H1 (cell line): ENCODE measurements at regions not wholly inside any gene's neighbourhood (a gene's known extent, or its start where the extent isn't known, plus 50 kb on each side); places are given as distances from the start of the nearest gene placed in this dataset.

Source experiments
- CTCF ChIA-PET: fragments of 300-600 bp; sonication (Branson Sonifier 250); formaldehyde crosslinking; loops from one replicate; lab custom pipeline; 2021; ENCODE audit not compliant: partially characterized antibody; lab: Charles Lee
- POLR2A ChIA-PET: fragments of 300-600 bp; sonication (Branson Sonifier 250); formaldehyde crosslinking; loops from one replicate; lab custom pipeline; 2021; ENCODE audit warnings: inconsistent platforms; ENCODE audit not compliant: partially characterized antibody; lab: Charles Lee
- DNase-seq, 2 experiments: peaks; one replicate each; pipeline versions ENCODE4 v3.0.0 to v3.0.0-alpha.2; 2010 to 2022; ENCODE audit warnings: low spot score in 2 of 2, low read depth in 1 of 2, mixed read lengths in 1 of 2
- FAIRE-seq: peaks from 2 replicates; lab custom pipeline; 2011; peaks lifted over from hg19 to GRCh38; lab: Jason Lieb, UNC
- H2AFZ ChIP-seq: 2 replicates; pipeline ENCODE4 v1.8.1; 2012; ENCODE audit warnings: low read length, inconsistent platforms
- H2AK5ac ChIP-seq: 2 replicates; pipeline ENCODE4 v1.6.1; 2013; ENCODE audit warnings: low read depth, low read length
- H2BK120ac ChIP-seq: replicated peaks from 2 replicates; pipeline ENCODE3; 2013; ENCODE audit warnings: low read depth, low read length, inconsistent platforms
- H2BK12ac ChIP-seq: 2 replicates; pipeline ENCODE4 v1.6.1; 2013; ENCODE audit warnings: low read depth, low read length
- H2BK15ac ChIP-seq: 2 replicates; pipeline ENCODE4 v1.6.1; 2013; ENCODE audit warnings: low read length
- H2BK20ac ChIP-seq: 2 replicates; pipeline ENCODE4 v1.6.1; 2013; ENCODE audit warnings: low read length
- H2BK5ac ChIP-seq: 2 replicates; pipeline ENCODE4 v1.6.1; 2013; ENCODE audit warnings: low read depth, low read length
- H3K14ac ChIP-seq: 2 replicates; pipeline ENCODE4 v1.6.1; 2013; ENCODE audit warnings: inconsistent platforms; ENCODE audit not compliant: insufficient read length
- H3K18ac ChIP-seq: 2 replicates; pipeline ENCODE4 v1.6.1; 2013; ENCODE audit warnings: low read length; ENCODE audit errors: extremely low read depth
- H3K23ac ChIP-seq: 2 replicates; pipeline ENCODE4 v1.6.1; 2013; ENCODE audit warnings: inconsistent platforms; ENCODE audit not compliant: insufficient read length
- H3K23me2 ChIP-seq: 2 replicates; pipeline ENCODE4 v1.6.1; 2013; ENCODE audit warnings: low read depth, low read length
- H3K27ac ChIP-seq: 2 replicates; pipeline ENCODE4 v1.6.1; 2011; ENCODE audit warnings: low read depth, low read length, inconsistent platforms
- H3K27me3 ChIP-seq, 4 experiments: replicated peaks in 1 of 4; 1 replicate in 1 of 4; 2 replicates in 3 of 4; pipeline versions ENCODE4 v1.6.1 to v1.8.1; 2011 to 2013; ENCODE audit warnings: low read length in 3 of 4, mild to moderate bottlenecking in 3 of 4, inconsistent platforms in 2 of 4, mixed read lengths in 2 of 4, moderate library complexity in 1 of 4; ENCODE audit not compliant: control insufficient read depth in 3 of 4, insufficient read depth in 3 of 4; ENCODE audit errors: extremely low read depth in 1 of 4
- H3K36me3 ChIP-seq, 4 experiments: 2 replicates each; pipeline versions ENCODE4 v1.6.1 to v1.8.1; 2011 to 2013; ENCODE audit warnings: mild to moderate bottlenecking in 4 of 4, low read length in 3 of 4, moderate library complexity in 2 of 4, control low read depth in 1 of 4, inconsistent platforms in 1 of 4; ENCODE audit not compliant: insufficient read depth in 4 of 4, control insufficient read depth in 2 of 4
- H3K4ac ChIP-seq: replicated peaks from 2 replicates; pipeline ENCODE3; 2013; ENCODE audit warnings: low read length, low read depth, mixed read lengths, inconsistent platforms; ENCODE audit not compliant: insufficient read length
- H3K4me1 ChIP-seq, 4 experiments: replicated peaks in 1 of 4; 1 replicate in 1 of 4; 2 replicates in 3 of 4; pipeline versions ENCODE4 v1.6.1 to v1.8.1; 2011 to 2013; ENCODE audit warnings: low read length in 3 of 4, inconsistent platforms in 2 of 4, mixed read lengths in 1 of 4; ENCODE audit not compliant: insufficient read depth in 4 of 4, control insufficient read depth in 3 of 4
- H3K4me2 ChIP-seq, 2 experiments: 2 replicates each; pipeline versions ENCODE4 v1.6.1 to v1.8.1; 2011 to 2013; ENCODE audit warnings: low read depth in 2 of 2, low read length in 2 of 2, control low read depth in 1 of 2, inconsistent platforms in 1 of 2, mild to moderate bottlenecking in 1 of 2; ENCODE audit not compliant: insufficient read depth in 1 of 2
- H3K4me3 ChIP-seq, 4 experiments: fragments of 200-600, 300-600 bp in 1 of 4; sonication (generic), shearing (Covaris generic), sonication (Bioruptor Twin) in 1 of 4; 2 replicates each; pipeline versions ENCODE4 v1.5.1 to v1.8.1; 2011 to 2016; ENCODE audit warnings: low read length in 4 of 4, low read depth in 3 of 4, control low read depth in 2 of 4, inconsistent platforms in 2 of 4, mild to moderate bottlenecking in 2 of 4, mixed read lengths in 1 of 4, moderate library complexity in 1 of 4; ENCODE audit not compliant: insufficient read depth in 2 of 4; ENCODE audit errors: extremely low read depth in 1 of 4
- H3K56ac ChIP-seq: replicated peaks from 2 replicates; pipeline ENCODE3; 2013; ENCODE audit warnings: low read depth, mild to moderate bottlenecking, mixed read lengths, low read length, inconsistent platforms; ENCODE audit not compliant: insufficient read length
- H3K79me1 ChIP-seq: 2 replicates; pipeline ENCODE4 v1.6.1; 2013; ENCODE audit warnings: low read depth, low read length, control low read depth
- H3K79me2 ChIP-seq, 2 experiments: 2 replicates each; pipeline versions ENCODE4 v1.6.1 to v1.8.1; 2012 to 2013; ENCODE audit warnings: low read length in 2 of 2, mild to moderate bottlenecking in 2 of 2, inconsistent platforms in 1 of 2; ENCODE audit not compliant: insufficient read depth in 2 of 2, control insufficient read depth in 1 of 2
- H3K9ac ChIP-seq, 4 experiments: replicated peaks in 1 of 4; 1 replicate in 1 of 4; 2 replicates in 3 of 4; pipeline versions ENCODE4 v1.6.1 to v1.8.1; 2011 to 2013; ENCODE audit warnings: low read depth in 3 of 4, low read length in 3 of 4, control low read depth in 2 of 4, mild to moderate bottlenecking in 2 of 4, moderate library complexity in 2 of 4, inconsistent platforms in 1 of 4; ENCODE audit errors: extremely low read depth in 1 of 4
- H3K9me3 ChIP-seq, 2 experiments: 2 replicates each; pipeline versions ENCODE4 v1.6.1 to v1.8.1; 2012 to 2013; ENCODE audit warnings: mild to moderate bottlenecking in 2 of 2, moderate library complexity in 2 of 2, control low read depth in 1 of 2, inconsistent platforms in 1 of 2, low read depth in 1 of 2, low read length in 1 of 2, mixed read lengths in 1 of 2; ENCODE audit not compliant: insufficient read depth in 2 of 2
- H4K20me1 ChIP-seq, 2 experiments: replicated peaks in 1 of 2; 2 replicates each; pipeline versions ENCODE3 to v1.8.1; 2011 to 2013; ENCODE audit warnings: inconsistent platforms in 2 of 2, low read length in 2 of 2, mild to moderate bottlenecking in 1 of 2; ENCODE audit not compliant: insufficient read depth in 2 of 2, control insufficient read depth in 1 of 2
- H4K5ac ChIP-seq: 2 replicates; pipeline ENCODE4 v1.6.1; 2013; ENCODE audit warnings: low read length, low read depth, mixed read lengths, inconsistent platforms; ENCODE audit not compliant: insufficient read length
- H4K8ac ChIP-seq: 2 replicates; pipeline ENCODE4 v1.8.0; 2013; ENCODE audit warnings: mild to moderate bottlenecking, moderate library complexity, low read length, inconsistent platforms; ENCODE audit not compliant: insufficient read depth; ENCODE audit errors: extremely low read depth
- H4K91ac ChIP-seq: replicated peaks from 2 replicates; pipeline ENCODE3; 2013; ENCODE audit warnings: low read length, mixed read lengths, inconsistent platforms; ENCODE audit not compliant: insufficient read length
- GABPA ChIP-seq: IDR thresholded peaks from 2 replicates; pipeline ENCODE4 v1.6.1; 2011; ENCODE audit warnings: mild to moderate bottlenecking, low read length, moderate library complexity, borderline replicate concordance; ENCODE audit not compliant: insufficient read depth
- HDAC2 ChIP-seq, 2 experiments: fragments of 300-600 bp in 1 of 2; sonication (generic) in 1 of 2; IDR thresholded peaks; 2 replicates each; pipeline ENCODE4 v1.6.1; 2011 to 2012; ENCODE audit warnings: low read depth in 2 of 2, low read length in 2 of 2, mild to moderate bottlenecking in 2 of 2, moderate library complexity in 2 of 2, borderline replicate concordance in 1 of 2, inconsistent platforms in 1 of 2
- HDAC6 ChIP-seq: IDR thresholded peaks from one replicate; pipeline ENCODE4 v1.7.1; 2012; ENCODE audit warnings: low read depth, mild to moderate bottlenecking, inconsistent platforms, low read length, moderate library complexity
- RAD21 ChIP-seq, 2 experiments: IDR thresholded peaks in 1 of 2; conservative IDR thresholded peaks in 1 of 2; 2 replicates each; pipeline ENCODE4 v1.6.1; 2011; ENCODE audit warnings: low read depth in 2 of 2, low read length in 2 of 2, improper control_type of control experiment in 1 of 2, inconsistent platforms in 1 of 2, mild to moderate bottlenecking in 1 of 2, moderate library complexity in 1 of 2
- SIRT6 ChIP-seq: IDR thresholded peaks from one replicate; pipeline ENCODE4 v1.7.1; 2012; ENCODE audit warnings: low read length, inconsistent platforms
- SP1 ChIP-seq: IDR thresholded peaks from 2 replicates; pipeline ENCODE4 v1.6.1; 2011; ENCODE audit warnings: low read depth, low read length
- SP4 ChIP-seq: IDR thresholded peaks from 2 replicates; pipeline ENCODE4 v1.6.1; 2012; ENCODE audit warnings: low read length, inconsistent platforms
- SUZ12 ChIP-seq: fragments of 200-600 bp; sonication (generic); IDR thresholded peaks from 2 replicates; pipeline ENCODE4 v1.6.1; 2012; ENCODE audit warnings: mild to moderate bottlenecking, inconsistent platforms, low read length, moderate library complexity, mixed read lengths
- TAF1 ChIP-seq: IDR thresholded peaks from 2 replicates; pipeline ENCODE4 v1.6.1; 2011; ENCODE audit warnings: mild to moderate bottlenecking, low read depth, low read length
- WGBS, 2 experiments: shearing (Covaris generic) in 1 of 2; methylation state at CpG; one replicate each; pipeline versions ENCODE4 v1.1.6 to v1.1.7; 2013 to 2015; ENCODE audit warnings: low lambda C conversion rate in 2 of 2, mixed read lengths in 2 of 2, inconsistent platforms in 1 of 2, low coverage in 1 of 2, missing lambda C conversion rate in 1 of 2; ENCODE audit not compliant: insufficient replicate concordance in 2 of 2, insufficient coverage in 1 of 2, insufficient read length in 1 of 2; ENCODE audit errors: extremely low coverage in 1 of 2, missing lambda C conversion rate in 1 of 2; 5-methylcytosine and 5-hydroxymethylcytosine counted together
- TF ChIP-seq, protein P1 (sequence below): IDR thresholded peaks from 2 replicates; pipeline ENCODE4 v1.6.1; 2012; ENCODE audit warnings: low read length, inconsistent platforms
- TF ChIP-seq, protein P2 (sequence below): IDR thresholded peaks from 2 replicates; pipeline ENCODE4 v1.6.1; 2011; ENCODE audit warnings: low read length, improper control_type of control experiment

DNA sequence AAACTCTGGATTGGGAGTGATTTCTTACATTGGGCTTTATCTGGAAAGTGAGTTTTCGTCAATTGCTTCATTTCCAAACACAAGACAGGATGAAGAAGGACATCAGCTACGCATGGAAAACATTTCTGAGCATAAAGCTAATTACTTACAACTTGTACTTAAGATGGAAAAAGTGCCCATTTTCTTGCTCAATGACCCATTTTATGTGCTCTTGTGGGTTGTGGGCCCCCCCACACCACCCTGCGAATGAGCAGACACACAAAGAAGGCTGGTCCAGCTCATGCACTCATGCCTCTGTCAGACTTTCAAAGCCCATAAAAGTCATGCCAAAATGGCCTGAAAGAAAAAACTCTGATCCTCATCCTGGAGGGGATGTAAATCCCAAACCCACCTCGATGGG is 663.0 kb downstream of the AJAP1 start:
- FAIRE-seq: no peak
- Histone ChIP-seq H2BK12ac (no peak overlapping the region), H2AFZ (no peak overlapping the region), H3K56ac (no peak overlapping the region), H2AK5ac (no peak overlapping the region), H4K5ac (no peak overlapping the region), H3K36me3 (no peaks in the 10 kb centered on the region), H3K27me3 (no peaks in the 10 kb centered on the region), H2BK20ac (no peak overlapping the region), H2BK15ac (no peak overlapping the region), H2BK120ac (no peak overlapping the region), H3K4me1 (0 out of 7 replicates have a peak, but pooled peaks cover 0 to 2% (median 0%) of the 10 kb centered on the region in 4 experiments), H3K79me1 (no peaks in the 10 kb centered on the region), H3K79me2 (no peaks in the 10 kb centered on the region), H4K8ac (no peak overlapping the region), H3K4me2 (no peak overlapping the region), H3K9me3 (no peaks in the 10 kb centered on the region; a peak in 1 of 4 replicates), H3K27ac (no peak overlapping the region), H3K9ac (no peak overlapping the region), H3K4me3 (no peak overlapping the region), H3K18ac (no peak overlapping the region), H3K23ac (no peak overlapping the region), H3K4ac (no peak overlapping the region), H3K23me2 (no peaks in the 10 kb centered on the region), H4K91ac (no peak overlapping the region), H4K20me1 (no peaks in the 10 kb centered on the region), H3K14ac (no peak overlapping the region), H2BK5ac (no peak overlapping the region)
- CTCF ChIA-PET: interaction anchor here (1.2 to 1.6 kb wide), 2 partner anchors 8 to 10 kb away, joined by 3 read pairs; no protein-coding TSS in a partner anchor
- no peak for DNase-seq
- POLR2A ChIA-PET: no interaction called here
- 91% methylated on average over 4 of the region's 4 CpGs; no CpG with 5 or more reads in 1 of the 2 experiments for WGBS, 2 experiments
- no peak for TF ChIP-seq HDAC2 (IDR thresholded peaks at IDR 0.05; ENCODE audit: borderline replicate concordance in 1 of 2, low read depth in 2 of 2, low read length in 2 of 2)
- TF ChIP-seq RAD21 (IDR thresholded peaks at IDR 0.05 in 1 of 2, conservative IDR thresholded peaks at IDR 0.05 in 1 of 2; ENCODE audit: low read depth in 2 of 2, low read length in 2 of 2): no peak
- no peak for TF ChIP-seq HDAC6
- TF ChIP-seq TAF1: no peak
- TF ChIP-seq SUZ12: no peak
- no peak for TF ChIP-seq SIRT6
- TF ChIP-seq SP4: no peak
- TF ChIP-seq, protein P1, sequence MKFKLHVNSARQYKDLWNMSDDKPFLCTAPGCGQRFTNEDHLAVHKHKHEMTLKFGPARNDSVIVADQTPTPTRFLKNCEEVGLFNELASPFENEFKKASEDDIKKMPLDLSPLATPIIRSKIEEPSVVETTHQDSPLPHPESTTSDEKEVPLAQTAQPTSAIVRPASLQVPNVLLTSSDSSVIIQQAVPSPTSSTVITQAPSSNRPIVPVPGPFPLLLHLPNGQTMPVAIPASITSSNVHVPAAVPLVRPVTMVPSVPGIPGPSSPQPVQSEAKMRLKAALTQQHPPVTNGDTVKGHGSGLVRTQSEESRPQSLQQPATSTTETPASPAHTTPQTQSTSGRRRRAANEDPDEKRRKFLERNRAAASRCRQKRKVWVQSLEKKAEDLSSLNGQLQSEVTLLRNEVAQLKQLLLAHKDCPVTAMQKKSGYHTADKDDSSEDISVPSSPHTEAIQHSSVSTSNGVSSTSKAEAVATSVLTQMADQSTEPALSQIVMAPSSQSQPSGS: no peak
- TF ChIP-seq, protein P2, sequence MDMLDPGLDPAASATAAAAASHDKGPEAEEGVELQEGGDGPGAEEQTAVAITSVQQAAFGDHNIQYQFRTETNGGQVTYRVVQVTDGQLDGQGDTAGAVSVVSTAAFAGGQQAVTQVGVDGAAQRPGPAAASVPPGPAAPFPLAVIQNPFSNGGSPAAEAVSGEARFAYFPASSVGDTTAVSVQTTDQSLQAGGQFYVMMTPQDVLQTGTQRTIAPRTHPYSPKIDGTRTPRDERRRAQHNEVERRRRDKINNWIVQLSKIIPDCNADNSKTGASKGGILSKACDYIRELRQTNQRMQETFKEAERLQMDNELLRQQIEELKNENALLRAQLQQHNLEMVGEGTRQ: no peak
- no peak for TF ChIP-seq SP1
- no peak for TF ChIP-seq GABPA
